K562 (cell line): ENCODE measurements at regions not wholly inside any gene's neighbourhood (a gene's known extent, or its start where the extent isn't known, plus 50 kb on each side); places are given as distances from the start of the nearest gene placed in this dataset.

Source experiments
- ATAC-seq: fragments of 200-7000 bp; cut with Tn5 transposase; 3 replicates; pipeline ENCODE4 v1.9.1; 2020; ENCODE audit warnings: moderate library complexity
- BruUV-seq: library from RNA; stranded (reverse); fragments of 400-500 nt; replicated peaks from 2 replicates; lab custom pipeline; 2021; lab: Mats Ljungman, UMichigan
- CTCF ChIA-PET: fragments of 300-600 bp; formaldehyde crosslinking; extraction: SDS; loops from one replicate; lab custom pipeline; 2021; ENCODE audit warnings: low intra/inter-chr PET ratio; lab: Yijun Ruan, JAX
- POLR2A ChIA-PET: fragments of 300-600, 350-650 bp; sonication (Branson Sonifier 250); formaldehyde crosslinking; extraction: SDS; loops from one replicate; lab custom pipeline; 2021; ENCODE audit warnings: antibody characterized with exemption, inconsistent platforms; lab: Yijun Ruan, JAX
- DNase-seq, 4 experiments: peaks; one replicate each; pipeline versions ENCODE4 v3.0.0 to v3.0.0-alpha.2; 2011 to 2018; ENCODE audit warnings: low spot score in 3 of 4, mixed read lengths in 3 of 4; ENCODE audit errors: extremely low read depth in 1 of 4
- FAIRE-seq: peaks from 2 replicates; lab custom pipeline; 2011; peaks lifted over from hg19 to GRCh38; lab: Jason Lieb, UNC
- H2AFZ ChIP-seq: 2 replicates; pipeline ENCODE4 v1.6.0; 2011; ENCODE audit warnings: low read depth, low read length, control low read depth, inconsistent platforms
- H3K27ac ChIP-seq: fragments of 200-600 bp; 3 replicates; pipeline ENCODE4 v1.8.0; 2011; ENCODE audit warnings: low read depth, mild to moderate bottlenecking, control low read depth, inconsistent platforms, low read length, moderate library complexity, mixed read lengths; ENCODE audit errors: extremely low read depth
- H3K27me3 ChIP-seq, 2 experiments: fragments of 300-600 bp in 1 of 2; 2 replicates in 1 of 2; 3 replicates in 1 of 2; pipeline versions ENCODE4 v1.6.0 to v1.8.0; 2011; ENCODE audit warnings: inconsistent platforms in 2 of 2, low read length in 2 of 2, mild to moderate bottlenecking in 1 of 2, mixed read lengths in 1 of 2, moderate library complexity in 1 of 2; ENCODE audit not compliant: control insufficient read depth in 2 of 2, insufficient read depth in 2 of 2
- H3K36me3 ChIP-seq: fragments of 300-600 bp; 3 replicates; pipeline ENCODE4 v1.8.0; 2011; ENCODE audit warnings: mild to moderate bottlenecking, low read length, inconsistent platforms; ENCODE audit not compliant: control insufficient read depth, insufficient read depth
- H3K4me1 ChIP-seq, 2 experiments: fragments of 200-600 bp in 1 of 2; replicated peaks in 1 of 2; 2 replicates in 1 of 2; 3 replicates in 1 of 2; pipeline versions ENCODE4 v1.5.1 to v1.8.0; 2011; ENCODE audit warnings: inconsistent platforms in 2 of 2, low read length in 2 of 2, mild to moderate bottlenecking in 1 of 2, mixed read lengths in 1 of 2, moderate library complexity in 1 of 2; ENCODE audit not compliant: control insufficient read depth in 2 of 2, insufficient read depth in 2 of 2
- H3K4me2 ChIP-seq: 2 replicates; pipeline ENCODE4 v1.6.1; 2011; ENCODE audit warnings: low read length, control low read depth, inconsistent platforms, mixed read lengths; ENCODE audit not compliant: insufficient read depth
- H3K4me3 ChIP-seq: fragments of 200-600 bp; sonication (generic), shearing (Covaris generic); 2 replicates; pipeline ENCODE4 v1.5.1; 2016; ENCODE audit warnings: control low read depth, inconsistent platforms
- H3K79me2 ChIP-seq: fragments of 200-600 bp; 3 replicates; pipeline ENCODE4 v1.8.0; 2011; ENCODE audit warnings: low read length, inconsistent platforms; ENCODE audit not compliant: control insufficient read depth, insufficient read depth
- H3K9ac ChIP-seq, 2 experiments: 2 replicates each; pipeline versions ENCODE4 v1.6.0 to v1.6.1; 2011; ENCODE audit warnings: low read depth in 2 of 2, low read length in 2 of 2, control low read depth in 1 of 2, inconsistent platforms in 1 of 2, mild to moderate bottlenecking in 1 of 2, mixed read lengths in 1 of 2; ENCODE audit not compliant: insufficient read depth in 1 of 2
- H3K9me1 ChIP-seq: one replicate; pipeline ENCODE4 v1.6.0; 2011; ENCODE audit warnings: inconsistent platforms, mild to moderate bottlenecking, low read length, moderate library complexity; ENCODE audit not compliant: control insufficient read depth, insufficient read depth
- H3K9me3 ChIP-seq: replicated peaks from 2 replicates; pipeline ENCODE4 v1.5.1; 2011; ENCODE audit warnings: low read depth, low read length, inconsistent platforms; ENCODE audit not compliant: control insufficient read depth, insufficient read depth
- H4K20me1 ChIP-seq: replicated peaks from 2 replicates; pipeline ENCODE4 v1.6.1; 2011; ENCODE audit warnings: low read length, inconsistent platforms, mixed read lengths; ENCODE audit not compliant: control insufficient read depth, insufficient read depth
- ATF1 ChIP-seq, 2 experiments: fragments of 450-650 bp in 1 of 2; IDR thresholded peaks; 2 replicates each; pipeline ENCODE4 v1.6.1; 2016; ENCODE audit warnings: missing compliant biosample characterization in 1 of 2, missing genetic modification characterization in 1 of 2
- BCOR ChIP-seq: fragments of 450-650 bp; IDR thresholded peaks from 2 replicates; pipeline ENCODE4 v1.6.1; 2016
- GTF2A2 ChIP-seq: IDR thresholded peaks from 2 replicates; pipeline ENCODE4 v1.6.1; 2016; ENCODE audit warnings: mild to moderate bottlenecking, missing genetic modification characterization, missing compliant biosample characterization
- HNRNPK ChIP-seq: fragments of 200-400 bp; formaldehyde crosslinking; IDR thresholded peaks from one replicate; pipeline ENCODE4 v1.6.1; 2018; ENCODE audit warnings: mild to moderate bottlenecking, low read depth, low read length; ENCODE audit not compliant: poor library complexity, severe bottlenecking
- POLR2H ChIP-seq: IDR thresholded peaks from 2 replicates; pipeline ENCODE4 v1.6.1; 2016; ENCODE audit warnings: missing genetic modification characterization, low read depth, mild to moderate bottlenecking, control low read depth, missing compliant biosample characterization, moderate library complexity
- SPI1 ChIP-seq: IDR thresholded peaks from 2 replicates; pipeline ENCODE4 v1.6.1; 2011; ENCODE audit warnings: low read depth, low read length, control low read depth, borderline replicate concordance
- U2AF2 ChIP-seq: fragments of 200-400 bp; formaldehyde crosslinking; optimal IDR thresholded peaks from 2 replicates; pipeline ENCODE3; 2017; ENCODE audit warnings: low read depth, mild to moderate bottlenecking, low read length
- ZNF165 ChIP-seq: fragments of 250-450 bp; sonication (Bioruptor Pico); IDR thresholded peaks from 2 replicates; pipeline ENCODE4 v1.4.0; 2020; ENCODE audit warnings: borderline replicate concordance
- ZNF57 ChIP-seq: fragments of 450-650 bp; formaldehyde crosslinking; IDR thresholded peaks from 2 replicates; pipeline ENCODE4 v1.4.0; 2020; ENCODE audit warnings: mild to moderate bottlenecking, moderate library complexity
- ZNF785 ChIP-seq: fragments of 250-450 bp; sonication (Bioruptor Pico); IDR thresholded peaks from 2 replicates; pipeline ENCODE4 v1.4.0; 2020; ENCODE audit warnings: mild to moderate bottlenecking
- WGBS: fragments of 100-300 bp; shearing (Covaris generic); methylation state at CpG from one replicate; pipeline ENCODE4 v1.1.6; 2016; ENCODE audit warnings: low coverage, mixed read lengths; ENCODE audit not compliant: insufficient coverage; ENCODE audit errors: missing lambda C conversion rate; 5-methylcytosine and 5-hydroxymethylcytosine counted together
- in situ Hi-C: fragments of 300-500 bp; cut with MboI; formaldehyde crosslinking; loops from 4 replicates; pipeline ENCODE4 v1.15.0; 2018; ENCODE audit warnings: inconsistent platforms, mixed read lengths
- intact Hi-C: fragments of 100-400 bp; cut with micrococcal nuclease; formaldehyde crosslinking; loops from 2 replicates; pipeline ENCODE4 v1.14.2; 2022
- TF ChIP-seq, protein P1 (sequence below): fragments of 250-450 bp; sonication (Bioruptor Pico); IDR thresholded peaks from 2 replicates; pipeline ENCODE4 v1.8.0; 2021; ENCODE audit warnings: borderline replicate concordance, mild to moderate bottlenecking, moderate library complexity; ENCODE audit not compliant: poor library complexity, severe bottlenecking
- TF ChIP-seq, protein P2 (sequence below): sonication (generic); formaldehyde crosslinking; IDR thresholded peaks from 2 replicates; pipeline ENCODE4 v1.8.0; 2022; ENCODE audit warnings: mild to moderate bottlenecking, missing genetic modification reagents

DNA sequence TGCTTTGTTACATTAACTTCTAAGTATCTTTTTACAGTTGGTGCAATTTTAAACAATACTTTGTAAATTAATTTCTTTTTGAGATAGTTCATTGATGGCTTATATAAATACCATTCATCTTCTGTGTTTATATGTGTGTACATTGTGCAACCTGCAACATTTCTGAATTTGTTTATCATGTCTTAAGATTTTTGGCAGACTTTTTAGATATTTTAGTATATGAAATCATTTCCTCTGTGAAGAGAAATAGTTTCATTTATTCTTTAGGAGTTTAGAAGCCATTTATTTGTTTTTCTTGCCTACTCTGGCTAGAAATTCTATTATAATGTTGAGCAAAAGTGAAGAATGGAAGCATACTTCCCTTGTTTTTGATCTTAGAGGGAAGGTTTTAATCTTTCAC is 337.8 kb upstream of the DSEL start:
- in situ Hi-C loops = no loop called here
- no peaks in the 10 kb centered on the region for H3K36me3 ChIP-seq
- no peaks in the 10 kb centered on the region for H3K9me3 ChIP-seq
- ATAC-seq (no peak), FAIRE-seq (no peak), DNase-seq (no peak)
- no peak overlapping the region for H3K4me3 ChIP-seq
- no TSS peak for BruUV-seq
- no peaks in the 10 kb centered on the region for H3K4me1 ChIP-seq
- no peaks in the 10 kb centered on the region for H3K9me1 ChIP-seq
- no peak overlapping the region for H2AFZ ChIP-seq
- H3K4me2 ChIP-seq = no peak overlapping the region
- ChIA-PET CTCF (no interaction called here), POLR2A (no interaction called here)
- TF ChIP-seq ATF1 (CRISPR knock-in tag; IDR thresholded peaks at IDR 0.05) = no peak
- TF ChIP-seq ATF1 (tag; IDR thresholded peaks at IDR 0.05) = no peak
- no peaks in the 10 kb centered on the region for H3K79me2 ChIP-seq
- no peak overlapping the region for H3K27ac ChIP-seq
- intact Hi-C loops = no loop called here
- H3K27me3 ChIP-seq = no peaks in the 10 kb centered on the region
- no peaks in the 10 kb centered on the region for H4K20me1 ChIP-seq
- no peak overlapping the region for H3K9ac ChIP-seq

DNA sequence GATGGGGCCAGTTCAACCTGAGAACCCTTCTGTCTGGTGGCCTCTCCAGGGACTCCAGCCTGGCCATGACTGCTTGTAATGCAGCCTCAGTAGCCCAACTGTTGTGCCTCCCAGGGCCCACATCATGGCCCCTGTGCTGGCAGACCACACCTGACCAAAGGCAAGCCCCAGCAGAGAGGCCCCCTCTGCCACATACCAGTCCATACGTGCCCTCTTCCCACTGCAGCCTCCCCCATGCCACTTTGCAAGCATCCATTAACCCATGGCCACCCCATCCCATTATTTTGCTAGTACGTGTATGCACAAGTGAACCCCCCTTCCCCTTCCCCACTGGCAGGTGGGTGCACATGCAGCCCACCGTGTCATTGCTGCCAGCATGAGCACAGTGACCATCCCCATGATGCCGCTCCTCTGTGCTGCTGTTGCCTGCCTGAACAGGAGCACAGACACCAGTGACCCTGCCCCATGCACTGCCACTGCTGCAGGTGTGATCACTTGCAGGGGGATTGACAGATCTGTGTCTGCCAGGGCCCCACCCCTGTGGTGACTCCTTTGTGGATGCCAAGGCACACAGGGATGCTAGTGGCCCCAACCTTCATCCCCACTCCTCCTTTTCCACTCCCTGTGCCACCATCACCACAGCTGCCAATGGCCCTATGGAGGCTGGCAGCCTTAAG is 330.0 kb upstream of the DSEL start:
- Histone ChIP-seq H3K27ac (no peak overlapping the region), H3K9me1 (no peaks in the 10 kb centered on the region), H3K4me3 (no peak overlapping the region), H3K9ac (no peak overlapping the region), H3K4me2 (no peak overlapping the region), H3K36me3 (no peaks in the 10 kb centered on the region), H4K20me1 (no peaks in the 10 kb centered on the region), H3K79me2 (no peaks in the 10 kb centered on the region), H3K9me3 (no peaks in the 10 kb centered on the region), H3K4me1 (no peaks in the 10 kb centered on the region), H3K27me3 (no peaks in the 10 kb centered on the region), H2AFZ (no peak overlapping the region)
- ATAC-seq (no peak), DNase-seq (no peak), FAIRE-seq (no peak)
- intact Hi-C loops = no loop called here
- WGBS = 0% methylated on average over 4 of the region's 4 CpGs
- in situ Hi-C loops = no loop called here
- POLR2A ChIA-PET = no interaction called here
- CTCF ChIA-PET = no interaction called here
- BruUV-seq = no TSS peak
- no peak for TF ChIP-seq GTF2A2 (tag)
- TF ChIP-seq ZNF165 (CRISPR knock-in tag) = no peak
- TF ChIP-seq BCOR = no peak
- TF ChIP-seq HNRNPK = no peak
- no peak for TF ChIP-seq POLR2H
- TF ChIP-seq SPI1 = no peak
- TF ChIP-seq U2AF2 = no peak
- no peak for TF ChIP-seq ZNF785 (CRISPR knock-in tag)
- no peak for TF ChIP-seq ZNF57
- TF ChIP-seq, protein P1, sequence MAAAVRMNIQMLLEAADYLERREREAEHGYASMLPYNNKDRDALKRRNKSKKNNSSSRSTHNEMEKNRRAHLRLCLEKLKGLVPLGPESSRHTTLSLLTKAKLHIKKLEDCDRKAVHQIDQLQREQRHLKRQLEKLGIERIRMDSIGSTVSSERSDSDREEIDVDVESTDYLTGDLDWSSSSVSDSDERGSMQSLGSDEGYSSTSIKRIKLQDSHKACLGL (CRISPR knock-in tag) = no peak
- TF ChIP-seq, protein P2, sequence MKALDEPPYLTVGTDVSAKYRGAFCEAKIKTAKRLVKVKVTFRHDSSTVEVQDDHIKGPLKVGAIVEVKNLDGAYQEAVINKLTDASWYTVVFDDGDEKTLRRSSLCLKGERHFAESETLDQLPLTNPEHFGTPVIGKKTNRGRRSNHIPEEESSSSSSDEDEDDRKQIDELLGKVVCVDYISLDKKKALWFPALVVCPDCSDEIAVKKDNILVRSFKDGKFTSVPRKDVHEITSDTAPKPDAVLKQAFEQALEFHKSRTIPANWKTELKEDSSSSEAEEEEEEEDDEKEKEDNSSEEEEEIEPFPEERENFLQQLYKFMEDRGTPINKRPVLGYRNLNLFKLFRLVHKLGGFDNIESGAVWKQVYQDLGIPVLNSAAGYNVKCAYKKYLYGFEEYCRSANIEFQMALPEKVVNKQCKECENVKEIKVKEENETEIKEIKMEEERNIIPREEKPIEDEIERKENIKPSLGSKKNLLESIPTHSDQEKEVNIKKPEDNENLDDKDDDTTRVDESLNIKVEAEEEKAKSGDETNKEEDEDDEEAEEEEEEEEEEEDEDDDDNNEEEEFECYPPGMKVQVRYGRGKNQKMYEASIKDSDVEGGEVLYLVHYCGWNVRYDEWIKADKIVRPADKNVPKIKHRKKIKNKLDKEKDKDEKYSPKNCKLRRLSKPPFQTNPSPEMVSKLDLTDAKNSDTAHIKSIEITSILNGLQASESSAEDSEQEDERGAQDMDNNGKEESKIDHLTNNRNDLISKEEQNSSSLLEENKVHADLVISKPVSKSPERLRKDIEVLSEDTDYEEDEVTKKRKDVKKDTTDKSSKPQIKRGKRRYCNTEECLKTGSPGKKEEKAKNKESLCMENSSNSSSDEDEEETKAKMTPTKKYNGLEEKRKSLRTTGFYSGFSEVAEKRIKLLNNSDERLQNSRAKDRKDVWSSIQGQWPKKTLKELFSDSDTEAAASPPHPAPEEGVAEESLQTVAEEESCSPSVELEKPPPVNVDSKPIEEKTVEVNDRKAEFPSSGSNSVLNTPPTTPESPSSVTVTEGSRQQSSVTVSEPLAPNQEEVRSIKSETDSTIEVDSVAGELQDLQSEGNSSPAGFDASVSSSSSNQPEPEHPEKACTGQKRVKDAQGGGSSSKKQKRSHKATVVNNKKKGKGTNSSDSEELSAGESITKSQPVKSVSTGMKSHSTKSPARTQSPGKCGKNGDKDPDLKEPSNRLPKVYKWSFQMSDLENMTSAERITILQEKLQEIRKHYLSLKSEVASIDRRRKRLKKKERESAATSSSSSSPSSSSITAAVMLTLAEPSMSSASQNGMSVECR (CRISPR knock-in tag) = no peak
